GM18520 (cell line): ENCODE measurements at regions not wholly inside any gene's neighbourhood (a gene's known extent, or its start where the extent isn't known, plus 50 kb on each side); places are given as distances from the start of the nearest gene placed in this dataset.

Experiments used
- ATAC-seq: cut with Tn5 transposase; IDR thresholded peaks from one replicate; pipeline ENCODE4 v1.9.1; 2021; ENCODE audit not compliant: unreplicated experiment

- ATAC-seq = no peak
These were observed 96.2 kb upstream of the INSIG1 start for GRCh38 chr7:155201325-155202087.

DNA sequence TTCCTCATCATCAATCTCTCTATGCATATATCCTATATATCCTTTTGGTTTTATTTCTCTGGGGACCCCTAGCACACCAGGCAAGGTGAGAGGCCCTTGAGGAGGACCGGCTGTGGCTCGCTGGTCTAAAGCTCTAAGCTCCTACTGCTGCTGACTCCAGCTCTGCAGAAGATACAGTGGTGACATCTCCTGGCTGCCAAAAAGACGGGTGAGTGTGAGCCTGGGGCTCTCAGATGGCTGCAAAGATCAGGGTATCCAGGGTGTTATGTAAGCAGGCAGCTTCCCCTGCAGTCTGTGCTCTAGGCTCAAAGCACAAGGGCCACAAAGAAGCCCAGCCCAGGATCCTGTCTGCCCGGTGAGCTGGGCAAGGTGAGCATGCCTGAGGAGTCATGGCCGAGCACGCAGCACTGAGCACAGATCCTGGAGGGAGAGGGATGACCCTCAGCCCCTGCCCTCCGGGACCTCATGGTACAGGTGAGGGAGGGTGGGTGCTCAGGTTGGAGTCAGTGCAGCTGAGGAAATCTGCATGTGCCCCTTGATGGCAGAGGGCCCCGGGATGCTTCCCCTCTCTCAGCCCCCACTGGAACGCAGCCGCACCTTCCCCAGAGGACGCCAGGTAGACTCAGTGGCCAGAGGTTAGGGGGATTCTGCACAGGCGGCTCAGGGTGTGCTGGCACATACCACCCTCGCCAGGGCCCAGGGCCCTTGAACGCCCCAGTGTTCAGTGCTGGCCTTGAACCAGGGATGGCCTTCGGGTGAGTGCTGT, 95.4 kb upstream of the INSIG1 start:
- ATAC-seq = no peak

- ATAC-seq = no peak
These were observed 94.4 kb upstream of the INSIG1 start for GRCh38 chr7:155203059-155203881.

DNA sequence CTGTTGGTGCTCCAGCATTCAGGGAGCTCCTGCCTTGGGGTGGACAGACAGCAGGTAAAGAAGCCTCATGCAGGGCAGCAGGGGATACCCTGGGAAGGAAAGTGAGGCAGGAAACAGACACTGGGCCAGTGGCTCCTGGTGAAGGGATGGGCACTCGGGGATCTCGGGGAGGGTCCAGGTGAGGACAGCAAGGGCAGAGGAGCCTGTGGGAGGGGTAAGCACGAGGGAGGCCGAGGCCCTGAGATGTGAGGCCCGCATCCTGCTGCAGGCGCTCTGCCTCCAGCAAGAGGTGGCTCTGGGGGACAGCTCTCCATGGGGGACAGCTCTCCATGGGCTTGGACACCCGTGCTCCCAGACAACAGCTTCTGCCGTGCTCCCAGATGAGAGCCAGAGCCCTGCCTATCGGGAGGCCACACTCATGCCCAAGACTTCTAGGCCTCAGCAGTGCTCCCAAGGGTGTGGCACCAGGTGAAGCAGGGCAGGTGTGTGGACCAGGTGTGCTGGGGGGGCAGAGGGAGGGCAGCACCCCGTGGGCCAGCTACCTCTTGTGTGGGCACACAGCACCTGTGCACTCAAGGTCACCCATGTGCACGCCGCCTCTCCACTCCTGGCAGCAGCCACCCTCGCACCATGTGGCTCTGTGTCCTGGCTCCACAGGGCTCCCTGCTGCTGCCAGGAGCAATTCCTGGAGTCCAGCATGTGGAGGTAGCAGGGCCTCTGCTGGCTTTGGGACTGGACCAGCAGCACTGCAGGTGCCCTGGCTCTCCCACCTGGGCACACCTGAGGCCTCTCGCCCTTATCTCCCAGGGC, 93.6 kb upstream of the INSIG1 start:
- ATAC-seq = no peak

DNA sequence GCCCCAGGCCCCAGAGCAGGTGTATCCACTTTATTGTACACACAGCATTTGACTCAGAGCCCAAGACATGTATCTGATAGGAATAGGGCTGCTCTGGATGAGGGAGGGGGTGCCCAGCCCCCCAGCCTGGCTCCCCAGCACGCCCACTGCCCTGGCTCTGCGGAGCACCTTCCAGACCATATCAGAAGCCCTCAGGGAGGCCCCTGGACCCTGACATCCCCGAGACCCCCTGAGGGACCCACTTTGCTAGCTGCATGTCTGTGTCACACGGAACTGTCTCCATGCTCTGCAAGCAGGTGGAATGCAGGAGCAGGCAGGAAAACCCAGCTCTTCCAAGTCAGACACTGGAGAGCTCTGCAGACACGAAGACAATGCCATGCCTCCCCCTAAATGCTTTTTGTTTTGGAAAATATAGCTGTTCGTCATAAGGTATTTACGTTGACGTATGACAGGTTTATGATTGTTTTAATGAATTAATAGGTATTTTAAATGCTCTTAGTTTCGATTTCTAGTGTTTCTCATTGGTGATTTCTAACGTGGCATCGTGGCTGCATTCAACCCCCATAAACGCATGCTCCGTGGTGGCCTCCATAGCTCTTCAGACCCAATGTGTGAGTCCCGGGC, 92.8 kb upstream of the INSIG1 start:
- no peak for ATAC-seq

DNA sequence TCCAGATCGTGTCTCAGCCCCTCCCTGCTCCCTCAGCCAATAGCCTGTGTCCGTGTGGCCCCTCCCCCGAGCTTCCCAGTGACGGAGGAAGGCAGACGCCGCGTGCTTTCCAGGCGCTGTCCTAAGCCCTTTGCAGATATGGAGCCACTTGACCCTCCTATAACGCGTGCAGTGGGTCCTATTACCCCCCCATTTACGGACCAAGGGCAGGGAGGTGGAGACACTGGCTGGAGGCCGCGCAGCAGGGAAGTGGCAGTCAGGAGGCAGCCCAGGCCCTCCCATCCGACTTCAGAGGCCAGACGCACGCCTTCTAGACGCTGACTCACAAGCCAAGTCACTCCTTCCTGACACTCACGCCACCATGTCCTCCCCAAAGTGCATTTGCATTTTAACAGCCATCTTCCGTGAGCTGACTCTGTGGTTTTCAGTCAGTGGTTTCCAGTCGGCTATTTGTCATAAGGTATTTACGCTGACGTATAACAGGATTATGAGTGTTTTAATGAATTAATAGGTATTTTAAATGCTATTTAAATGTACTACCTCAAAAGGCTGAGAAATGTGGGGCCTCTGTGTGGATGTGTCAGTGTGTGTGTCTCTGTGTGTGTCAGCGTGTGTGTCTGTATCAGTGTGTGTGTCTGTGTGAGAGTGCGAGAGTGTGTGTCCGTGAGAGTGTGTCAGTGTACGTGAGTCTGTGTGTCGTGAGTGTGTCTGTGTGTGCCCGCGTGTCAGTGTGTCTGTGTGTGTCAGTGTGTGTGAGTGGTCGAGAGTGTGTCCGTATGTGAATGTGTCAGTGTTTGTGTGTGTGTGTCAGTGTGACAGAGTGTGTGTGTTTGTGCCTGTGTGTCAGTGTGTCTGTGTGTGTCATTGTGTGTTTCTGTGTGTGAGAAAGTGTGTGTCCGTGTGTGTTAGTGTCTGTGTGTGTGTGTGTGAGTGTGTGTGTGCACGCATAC, 92.0 kb upstream of the INSIG1 start:
- peak; percentile 88 for ATAC-seq

GRCh38 chr7:155206318-155207020, 91.2 kb upstream of the INSIG1 start:
- ATAC-seq = no peak

- no peak for ATAC-seq
These were observed 90.2 kb upstream of the INSIG1 start for GRCh38 chr7:155207326-155208002.

DNA sequence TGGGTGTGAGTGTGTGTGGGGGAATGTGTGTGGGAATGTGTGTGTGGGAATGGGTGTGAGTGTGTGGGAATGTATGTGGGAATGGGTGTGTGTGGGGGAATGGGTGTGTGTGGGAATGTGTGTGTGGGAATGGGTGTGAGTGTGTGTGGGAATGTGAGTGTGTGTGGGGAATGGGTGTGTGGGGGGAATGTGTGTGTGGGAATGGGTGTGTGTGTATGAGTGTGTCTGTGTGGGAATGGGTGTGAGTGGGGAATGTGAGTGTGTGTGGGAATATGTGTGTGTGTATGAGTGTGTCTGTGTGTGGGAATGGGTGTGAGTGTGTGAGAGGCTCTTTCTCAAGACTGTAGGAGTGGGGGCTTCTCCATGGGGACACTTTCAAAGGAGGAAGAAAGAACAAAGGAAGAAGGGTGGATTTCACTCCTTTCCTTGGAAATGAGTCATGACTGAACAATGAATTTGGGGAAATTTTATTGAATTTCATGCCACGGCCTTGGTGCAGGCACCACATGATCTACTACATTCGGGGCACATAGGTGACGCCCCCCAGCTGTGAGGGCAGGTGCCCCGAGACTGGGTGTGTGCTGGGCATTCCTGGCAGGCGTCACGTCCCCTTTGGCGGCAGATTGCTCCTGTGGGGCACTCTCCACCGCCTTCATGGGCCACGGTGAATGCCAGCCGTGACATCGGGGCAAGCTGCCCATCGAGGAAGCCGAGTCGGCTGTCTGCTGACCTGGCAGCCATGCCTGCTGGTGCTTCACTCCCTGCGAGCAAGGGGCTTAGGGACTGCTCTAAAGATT, 88.8 kb upstream of the INSIG1 start:
- no peak for ATAC-seq

DNA sequence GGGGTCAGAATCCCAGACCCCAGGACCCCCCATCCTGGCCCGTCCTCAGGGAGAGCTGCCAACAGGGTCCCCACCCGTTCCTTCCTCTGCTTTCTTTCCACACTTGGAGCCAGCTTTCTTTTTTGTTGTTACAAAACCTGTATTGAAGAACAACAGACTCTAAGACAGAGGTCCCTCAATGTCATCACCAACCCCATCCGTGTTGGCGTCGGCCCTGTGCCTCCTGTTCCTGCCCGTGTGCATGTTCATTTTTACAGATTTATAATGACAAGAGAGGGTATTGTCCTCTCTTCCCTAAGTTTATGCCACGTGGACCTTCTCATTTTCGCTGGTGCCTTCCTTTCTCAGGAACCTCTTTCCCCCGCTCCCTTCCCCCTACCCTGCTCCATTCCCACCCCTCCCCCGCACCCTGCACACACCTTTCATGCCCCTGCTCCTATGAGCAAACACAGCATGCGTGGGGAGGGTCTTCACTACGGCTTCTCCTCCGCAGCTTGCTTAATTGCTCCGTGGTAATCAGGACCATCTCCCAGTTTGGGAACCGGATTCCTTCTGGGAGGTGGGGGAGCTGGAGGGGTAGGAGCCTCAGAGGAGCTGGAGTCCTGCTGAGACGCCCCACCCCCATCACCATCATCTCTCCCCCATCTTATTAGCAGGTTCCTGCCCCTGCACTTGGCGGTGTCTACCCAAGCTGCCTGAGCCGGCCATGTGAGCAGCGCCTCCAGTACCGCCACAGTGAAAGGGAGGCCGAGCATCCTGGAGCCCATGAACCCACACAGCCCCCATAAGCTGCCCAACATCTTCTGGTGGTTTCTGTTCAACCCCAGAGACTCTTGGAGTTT, 88.0 kb upstream of the INSIG1 start:
- ATAC-seq = no peak

GRCh38 chr7:155210356-155210755, 87.3 kb upstream of the INSIG1 start:
- no peak for ATAC-seq

DNA sequence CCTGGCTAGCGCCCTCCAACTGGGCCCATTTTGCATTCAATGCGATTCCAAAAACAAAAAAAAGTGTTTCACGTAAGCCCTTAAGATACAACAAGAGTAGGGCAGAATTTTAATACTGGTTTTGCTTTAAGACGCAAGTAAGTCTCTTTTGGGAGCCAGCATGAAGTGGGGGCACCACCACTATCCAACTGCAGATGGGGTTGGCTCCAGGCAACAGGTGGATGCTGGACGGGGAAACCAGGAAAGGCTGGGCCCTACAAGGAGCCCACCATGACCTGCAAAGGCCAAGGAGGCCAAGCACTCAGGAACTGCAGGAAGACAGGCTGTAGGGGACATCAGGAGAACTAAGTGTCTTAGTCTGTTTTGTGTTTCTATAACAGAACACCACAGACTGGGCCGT, 86.5 kb upstream of the INSIG1 start:
- ATAC-seq = no peak

DNA sequence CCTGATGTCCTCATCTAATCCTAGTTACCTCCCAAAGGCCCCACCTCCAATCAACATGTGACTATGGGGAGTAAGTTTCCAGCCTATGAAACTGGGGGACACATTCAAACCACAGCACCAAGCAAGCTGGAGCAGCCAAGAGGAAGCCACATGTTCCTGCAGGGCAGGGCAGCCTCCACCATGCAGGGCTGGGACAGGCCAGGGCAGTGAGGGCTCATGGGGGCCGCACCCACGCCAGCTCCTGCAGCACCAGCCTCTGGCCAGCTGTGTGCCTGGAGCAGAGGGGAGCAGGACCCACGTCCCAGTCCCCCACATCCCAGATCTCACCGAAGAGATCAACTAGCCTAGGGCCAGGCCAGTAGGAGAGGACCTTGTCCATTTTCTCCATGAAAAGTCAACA, 85.9 kb upstream of the INSIG1 start:
- ATAC-seq = no peak

DNA sequence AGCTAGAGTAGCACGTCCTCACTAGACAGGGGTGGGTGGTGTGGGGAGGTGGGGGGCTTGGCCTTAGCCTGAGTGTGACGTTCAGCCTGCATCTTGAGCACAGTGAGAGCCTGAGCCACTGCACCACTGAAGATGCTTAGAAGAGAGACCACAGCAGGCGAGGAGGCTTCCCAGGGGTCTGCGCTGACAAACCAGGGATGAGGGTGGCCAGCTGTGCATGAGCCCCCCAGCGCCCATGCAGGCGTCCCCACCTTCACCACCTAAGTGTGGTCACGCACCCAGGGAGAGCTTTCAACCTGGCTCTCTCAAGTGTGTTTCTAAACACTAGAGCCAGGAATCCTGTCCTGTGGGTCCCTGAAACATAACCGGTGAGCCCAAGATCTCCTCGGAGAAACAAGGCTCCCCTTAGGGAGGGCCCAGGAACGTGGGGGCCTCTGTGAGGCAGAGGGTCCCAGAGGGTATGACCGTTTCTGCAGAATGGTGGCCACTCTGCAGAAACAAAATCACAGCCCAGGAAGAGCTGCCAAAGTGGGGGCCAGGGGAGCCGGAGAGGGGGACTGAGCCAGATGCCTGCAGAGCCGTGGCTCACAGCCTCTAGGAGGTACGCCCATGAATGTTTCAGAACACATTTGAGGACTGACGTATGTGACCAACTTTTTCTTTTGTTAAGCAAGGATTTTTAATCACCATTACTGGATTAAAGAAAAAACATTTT, 85.2 kb upstream of the INSIG1 start:
- ATAC-seq = no peak

- no peak for ATAC-seq
These were observed 84.3 kb upstream of the INSIG1 start for GRCh38 chr7:155213385-155213784.
